DOHH2 (cell line): ENCODE measurements at regions not wholly inside any gene's neighbourhood (a gene's known extent, or its start where the extent isn't known, plus 50 kb on each side); places are given as distances from the start of the nearest gene placed in this dataset.

Experiments used
- EZH2phosphoT487 ChIP-seq: fragments of 200-600 bp; sonication (generic); IDR thresholded peaks from 2 replicates; pipeline ENCODE4 v1.6.1; 2017; ENCODE audit warnings: borderline replicate concordance, mild to moderate bottlenecking, antibody characterized with exemption, low read length, moderate library complexity, mixed read lengths
- TF ChIP-seq, protein P1 (sequence below): fragments of 200-600 bp; sonication (generic); IDR thresholded peaks from one replicate; pipeline ENCODE4 v1.5.1; 2014; ENCODE audit warnings: antibody characterized with exemption, mild to moderate bottlenecking, low read depth, low read length; ENCODE audit not compliant: poor library complexity, severe bottlenecking

DNA sequence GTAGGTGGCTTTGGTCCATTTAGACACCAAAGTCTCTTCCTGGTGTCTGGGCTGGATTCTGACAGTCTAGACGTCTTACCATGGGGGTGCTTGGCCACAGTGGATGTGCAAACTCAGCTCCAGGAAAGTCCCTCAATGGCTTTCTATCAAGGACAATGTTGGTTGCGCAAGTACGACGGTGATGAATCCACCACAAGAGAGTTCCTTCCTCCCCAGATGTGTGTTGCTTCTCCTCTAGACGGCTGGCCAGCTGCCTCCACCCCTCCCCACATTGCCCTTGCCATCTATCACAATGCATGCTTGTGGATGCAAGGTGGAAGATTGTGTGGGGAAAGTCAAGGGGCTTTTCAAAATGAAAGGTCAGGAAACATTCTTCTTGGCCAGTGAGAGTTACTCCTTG, 89.7 kb upstream of the IRX2 start:
- TF ChIP-seq, protein P1, sequence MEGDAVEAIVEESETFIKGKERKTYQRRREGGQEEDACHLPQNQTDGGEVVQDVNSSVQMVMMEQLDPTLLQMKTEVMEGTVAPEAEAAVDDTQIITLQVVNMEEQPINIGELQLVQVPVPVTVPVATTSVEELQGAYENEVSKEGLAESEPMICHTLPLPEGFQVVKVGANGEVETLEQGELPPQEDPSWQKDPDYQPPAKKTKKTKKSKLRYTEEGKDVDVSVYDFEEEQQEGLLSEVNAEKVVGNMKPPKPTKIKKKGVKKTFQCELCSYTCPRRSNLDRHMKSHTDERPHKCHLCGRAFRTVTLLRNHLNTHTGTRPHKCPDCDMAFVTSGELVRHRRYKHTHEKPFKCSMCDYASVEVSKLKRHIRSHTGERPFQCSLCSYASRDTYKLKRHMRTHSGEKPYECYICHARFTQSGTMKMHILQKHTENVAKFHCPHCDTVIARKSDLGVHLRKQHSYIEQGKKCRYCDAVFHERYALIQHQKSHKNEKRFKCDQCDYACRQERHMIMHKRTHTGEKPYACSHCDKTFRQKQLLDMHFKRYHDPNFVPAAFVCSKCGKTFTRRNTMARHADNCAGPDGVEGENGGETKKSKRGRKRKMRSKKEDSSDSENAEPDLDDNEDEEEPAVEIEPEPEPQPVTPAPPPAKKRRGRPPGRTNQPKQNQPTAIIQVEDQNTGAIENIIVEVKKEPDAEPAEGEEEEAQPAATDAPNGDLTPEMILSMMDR = no peak
- no peak for TF ChIP-seq EZH2phosphoT487
